ENCODE measurements at regions not wholly inside any gene's neighbourhood (a gene's known extent, or its start where the extent isn't known, plus 50 kb on each side); places are given as distances from the start of the nearest gene placed in this dataset.

- no peak overlapping the region for H3K27ac ChIP-seq (ENCODE audit: low read depth, low read length, poor library complexity, severe bottlenecking)
- H3K9ac ChIP-seq (ENCODE audit: low read length): no peak overlapping the region
- no peaks in the 10 kb centered on the region for H3K9me3 ChIP-seq (ENCODE audit: low read length)
- H3K27me3 ChIP-seq (ENCODE audit: insufficient read depth, low read length): no peaks in the 10 kb centered on the region
- H3K9me2 ChIP-seq (ENCODE audit: low read depth, low read length): no peaks in the 10 kb centered on the region
- no peaks in the 10 kb centered on the region for H3F3A ChIP-seq (ENCODE audit: insufficient read depth, low read length)
- H3K4me1 ChIP-seq (ENCODE audit: insufficient read depth, low read length, severe bottlenecking): peaks cover 24% of the 10 kb centered on the region
- H3K36me3 ChIP-seq (ENCODE audit: insufficient read depth, low read length): no peaks in the 10 kb centered on the region
- no peaks in the 10 kb centered on the region for H4K20me1 ChIP-seq (ENCODE audit: insufficient read depth, low read length)
- no peak overlapping the region for H3K4me3 ChIP-seq (ENCODE audit: low read depth, low read length, poor library complexity, severe bottlenecking)
- TF ChIP-seq EZH2 (IDR thresholded peaks at IDR 0.05; ENCODE audit: borderline replicate concordance, low read length) (no peak), CTCF (IDR thresholded peaks at IDR 0.05; ENCODE audit: low read length) (no peak)
- H2AFZ ChIP-seq (ENCODE audit: low read length): no peak overlapping the region
- no peaks in the 10 kb centered on the region for H3K79me2 ChIP-seq (ENCODE audit: insufficient read depth, low read length)
- no peak overlapping the region for H3K4me2 ChIP-seq (ENCODE audit: low read length)
Measured at GRCh38 chr13:40408602-40409001, 257.8 kb downstream of the FOXO1 start.

- no peaks in the 10 kb centered on the region for H3K27me3 ChIP-seq (ENCODE audit: insufficient read depth, low read length)
- peaks cover 21% of the 10 kb centered on the region for H3K4me1 ChIP-seq (ENCODE audit: insufficient read depth, low read length, severe bottlenecking)
- H3K79me2 ChIP-seq (ENCODE audit: insufficient read depth, low read length): no peaks in the 10 kb centered on the region
- no peak overlapping the region for H2AFZ ChIP-seq (ENCODE audit: low read length)
- peak overlapping the region; percentile 18 for H3K27ac ChIP-seq (ENCODE audit: low read depth, low read length, poor library complexity, severe bottlenecking)
- TF ChIP-seq EZH2 (IDR thresholded peaks at IDR 0.05; ENCODE audit: borderline replicate concordance, low read length) (no peak), CTCF (IDR thresholded peaks at IDR 0.05; ENCODE audit: low read length) (no peak)
- no peak overlapping the region for H3K4me2 ChIP-seq (ENCODE audit: low read length)
- no peak overlapping the region for H3K4me3 ChIP-seq (ENCODE audit: low read depth, low read length, poor library complexity, severe bottlenecking)
- no peak overlapping the region; the same call in 1 of the 2 replicates for H3K9ac ChIP-seq (ENCODE audit: low read length)
- no peaks in the 10 kb centered on the region for H4K20me1 ChIP-seq (ENCODE audit: insufficient read depth, low read length)
- no peaks in the 10 kb centered on the region for H3F3A ChIP-seq (ENCODE audit: insufficient read depth, low read length)
- no peaks in the 10 kb centered on the region for H3K36me3 ChIP-seq (ENCODE audit: insufficient read depth, low read length)
- H3K9me2 ChIP-seq (ENCODE audit: low read depth, low read length): no peaks in the 10 kb centered on the region
- no peaks in the 10 kb centered on the region for H3K9me3 ChIP-seq (ENCODE audit: low read length)
Measured at GRCh38 chr13:40409278-40409677, 257.2 kb downstream of the FOXO1 start.

GRCh38 chr13:40410315-40410714, 256.1 kb downstream of the FOXO1 start:
- TF ChIP-seq CTCF (IDR thresholded peaks at IDR 0.05; ENCODE audit: low read length) (no peak), EZH2 (IDR thresholded peaks at IDR 0.05; ENCODE audit: borderline replicate concordance, low read length) (no peak)
- Histone ChIP-seq H3K27me3 (ENCODE audit: insufficient read depth, low read length) (no peaks in the 10 kb centered on the region), H3K4me2 (ENCODE audit: low read length) (no peak overlapping the region), H4K20me1 (ENCODE audit: insufficient read depth, low read length) (no peaks in the 10 kb centered on the region), H3K4me1 (ENCODE audit: insufficient read depth, low read length, severe bottlenecking) (peaks cover 21% of the 10 kb centered on the region), H3K36me3 (ENCODE audit: insufficient read depth, low read length) (no peaks in the 10 kb centered on the region), H3F3A (ENCODE audit: insufficient read depth, low read length) (no peaks in the 10 kb centered on the region), H3K9me2 (ENCODE audit: low read depth, low read length) (no peaks in the 10 kb centered on the region), H2AFZ (ENCODE audit: low read length) (no peak overlapping the region), H3K79me2 (ENCODE audit: insufficient read depth, low read length) (no peaks in the 10 kb centered on the region), H3K4me3 (ENCODE audit: low read depth, low read length, poor library complexity, severe bottlenecking) (no peak overlapping the region), H3K9ac (ENCODE audit: low read length) (no peak overlapping the region), H3K27ac (ENCODE audit: low read depth, low read length, poor library complexity, severe bottlenecking) (no peak overlapping the region), H3K9me3 (ENCODE audit: low read length) (no peaks in the 10 kb centered on the region)
